ENCODE measurements at regions not wholly inside any gene's neighbourhood (a gene's known extent, or its start where the extent isn't known, plus 50 kb on each side); places are given as distances from the start of the nearest gene placed in this dataset.
A peak's percentile ranks its signal among the peaks of the same experiment; 100 is the strongest.
"Not testable (repeated sequence)": the region's sequence is repeated elsewhere in the genome, so short reads cannot be mapped to it uniquely, and the experiment has no call there.

GRCh38 chr9:66601472-66601871, 299.1 kb upstream of the ZNF658 start:
- H2AFZ ChIP-seq (ENCODE audit: low read depth, low read length, poor library complexity, severe bottlenecking); intact Hi-C loops (cut with micrococcal nuclease); H3K4me1 ChIP-seq (ENCODE audit: control insufficient read depth in 1 of 2, insufficient read depth in 2 of 2, low read length in 2 of 2); ATAC-seq; H3K27ac ChIP-seq (ENCODE audit: low read depth, low read length); H3K27me3 ChIP-seq (ENCODE audit: insufficient read depth, low read length); H3K4me3 ChIP-seq (replicated peaks in 1 of 2; ENCODE audit: low read depth in 1 of 2, low read length in 2 of 2); DNase-seq (ENCODE audit: low read depth, low spot score); H3K9ac ChIP-seq (ENCODE audit: low read length); CTCF ChIA-PET; H4K20me1 ChIP-seq (ENCODE audit: insufficient read depth); RAD21 ChIA-PET (ENCODE audit: low non-redundant PET in 1 of 2, low total read pairs in 2 of 2, uncharacterized antibody in 2 of 2, unreplicated experiment in 2 of 2); POLR2A ChIA-PET; BruUV-seq (replicated peaks); H3K4me2 ChIP-seq (ENCODE audit: low read length); H3K9me3 ChIP-seq (ENCODE audit: control insufficient read depth in 1 of 2, insufficient read depth in 1 of 2, low read depth in 1 of 2, low read length in 2 of 2); H3K9me2 ChIP-seq (ENCODE audit: insufficient read depth); H3K36me3 ChIP-seq (ENCODE audit: control insufficient read depth in 1 of 2, insufficient read depth in 2 of 2, low read length in 2 of 2); H3K79me2 ChIP-seq (ENCODE audit: insufficient read depth, low read length): not testable (repeated sequence)

GRCh38 chr9:66631521-66632046, 268.9 kb upstream of the ZNF658 start:
- H3K4me3 ChIP-seq (replicated peaks in 1 of 2; ENCODE audit: low read depth in 1 of 2, low read length in 2 of 2); POLR2A ChIA-PET; H3K9ac ChIP-seq (ENCODE audit: low read length); H3K27ac ChIP-seq (ENCODE audit: low read depth, low read length); H3K9me3 ChIP-seq (ENCODE audit: control insufficient read depth in 1 of 2, insufficient read depth in 1 of 2, low read depth in 1 of 2, low read length in 2 of 2); H4K20me1 ChIP-seq (ENCODE audit: insufficient read depth); intact Hi-C loops (cut with micrococcal nuclease); H3K9me2 ChIP-seq (ENCODE audit: insufficient read depth); H3K79me2 ChIP-seq (ENCODE audit: insufficient read depth, low read length); H3K4me2 ChIP-seq (ENCODE audit: low read length); CTCF ChIA-PET; H2AFZ ChIP-seq (ENCODE audit: low read depth, low read length, poor library complexity, severe bottlenecking); H3K36me3 ChIP-seq (ENCODE audit: control insufficient read depth in 1 of 2, insufficient read depth in 2 of 2, low read length in 2 of 2); DNase-seq (ENCODE audit: low read depth, low spot score); H3K4me1 ChIP-seq (ENCODE audit: control insufficient read depth in 1 of 2, insufficient read depth in 2 of 2, low read length in 2 of 2); BruUV-seq (replicated peaks); H3K27me3 ChIP-seq (ENCODE audit: insufficient read depth, low read length); RAD21 ChIA-PET (ENCODE audit: low non-redundant PET in 1 of 2, low total read pairs in 2 of 2, uncharacterized antibody in 2 of 2, unreplicated experiment in 2 of 2): not testable (repeated sequence)
- peak; percentile 89 for ATAC-seq

GRCh38 chr9:66647675-66648074, 252.8 kb upstream of the ZNF658 start:
- H3K9me2 ChIP-seq (ENCODE audit: insufficient read depth); ATAC-seq; POLR2A ChIA-PET; intact Hi-C loops (cut with micrococcal nuclease); H3K4me1 ChIP-seq (ENCODE audit: control insufficient read depth in 1 of 2, insufficient read depth in 2 of 2, low read length in 2 of 2); H3K4me3 ChIP-seq (replicated peaks in 1 of 2; ENCODE audit: low read depth in 1 of 2, low read length in 2 of 2); CTCF ChIA-PET; H3K27ac ChIP-seq (ENCODE audit: low read depth, low read length); H3K4me2 ChIP-seq (ENCODE audit: low read length); RAD21 ChIA-PET (ENCODE audit: low non-redundant PET in 1 of 2, low total read pairs in 2 of 2, uncharacterized antibody in 2 of 2, unreplicated experiment in 2 of 2); H3K9me3 ChIP-seq (ENCODE audit: control insufficient read depth in 1 of 2, insufficient read depth in 1 of 2, low read depth in 1 of 2, low read length in 2 of 2); H3K36me3 ChIP-seq (ENCODE audit: control insufficient read depth in 1 of 2, insufficient read depth in 2 of 2, low read length in 2 of 2); H3K27me3 ChIP-seq (ENCODE audit: insufficient read depth, low read length); H3K79me2 ChIP-seq (ENCODE audit: insufficient read depth, low read length); H4K20me1 ChIP-seq (ENCODE audit: insufficient read depth); H3K9ac ChIP-seq (ENCODE audit: low read length); DNase-seq (ENCODE audit: low read depth, low spot score); H2AFZ ChIP-seq (ENCODE audit: low read depth, low read length, poor library complexity, severe bottlenecking); BruUV-seq (replicated peaks): not testable (repeated sequence)

GRCh38 chr9:66690242-66690641, 210.3 kb upstream of the ZNF658 start:
- ATAC-seq; DNase-seq (ENCODE audit: low read depth, low spot score); H3K9me2 ChIP-seq (ENCODE audit: insufficient read depth); H3K79me2 ChIP-seq (ENCODE audit: insufficient read depth, low read length); H3K36me3 ChIP-seq (ENCODE audit: control insufficient read depth in 1 of 2, insufficient read depth in 2 of 2, low read length in 2 of 2); H3K4me1 ChIP-seq (ENCODE audit: control insufficient read depth in 1 of 2, insufficient read depth in 2 of 2, low read length in 2 of 2); H3K4me3 ChIP-seq (replicated peaks in 1 of 2; ENCODE audit: low read depth in 1 of 2, low read length in 2 of 2); intact Hi-C loops (cut with micrococcal nuclease); H4K20me1 ChIP-seq (ENCODE audit: insufficient read depth); RAD21 ChIA-PET (ENCODE audit: low non-redundant PET in 1 of 2, low total read pairs in 2 of 2, uncharacterized antibody in 2 of 2, unreplicated experiment in 2 of 2); CTCF ChIA-PET; H3K27me3 ChIP-seq (ENCODE audit: insufficient read depth, low read length); H2AFZ ChIP-seq (ENCODE audit: low read depth, low read length, poor library complexity, severe bottlenecking); POLR2A ChIA-PET; H3K4me2 ChIP-seq (ENCODE audit: low read length); H3K9me3 ChIP-seq (ENCODE audit: control insufficient read depth in 1 of 2, insufficient read depth in 1 of 2, low read depth in 1 of 2, low read length in 2 of 2); BruUV-seq (replicated peaks); H3K27ac ChIP-seq (ENCODE audit: low read depth, low read length); H3K9ac ChIP-seq (ENCODE audit: low read length): not testable (repeated sequence)

All from HCT116 (cell line).